Epithelial cell of prostate (primary cell): ENCODE measurements at regions not wholly inside any gene's neighbourhood (a gene's known extent, or its start where the extent isn't known, plus 50 kb on each side); places are given as distances from the start of the nearest gene placed in this dataset.

Source experiments
- DNase-seq: peaks from one replicate; pipeline ENCODE4 v3.0.0-alpha.2; 2011; ENCODE audit warnings: low read depth, low spot score
- H3K27ac ChIP-seq: fragments of 450-650 bp; 2 replicates; pipeline ENCODE4 v1.5.1; 2017; ENCODE audit warnings: mild to moderate bottlenecking

GRCh38 chr4:27888505-27888904, 1027.9 kb downstream of the STIM2 start:
- no peak overlapping the region for H3K27ac ChIP-seq
- DNase-seq = no peak

- H3K27ac ChIP-seq = no peak overlapping the region
- DNase-seq = no peak
Observed at GRCh38 chr4:27894951-27895350, 1034.3 kb downstream of the STIM2 start.

GRCh38 chr4:27908356-27908755, 1047.7 kb downstream of the STIM2 start:
- no peak overlapping the region for H3K27ac ChIP-seq
- DNase-seq = no peak

DNA sequence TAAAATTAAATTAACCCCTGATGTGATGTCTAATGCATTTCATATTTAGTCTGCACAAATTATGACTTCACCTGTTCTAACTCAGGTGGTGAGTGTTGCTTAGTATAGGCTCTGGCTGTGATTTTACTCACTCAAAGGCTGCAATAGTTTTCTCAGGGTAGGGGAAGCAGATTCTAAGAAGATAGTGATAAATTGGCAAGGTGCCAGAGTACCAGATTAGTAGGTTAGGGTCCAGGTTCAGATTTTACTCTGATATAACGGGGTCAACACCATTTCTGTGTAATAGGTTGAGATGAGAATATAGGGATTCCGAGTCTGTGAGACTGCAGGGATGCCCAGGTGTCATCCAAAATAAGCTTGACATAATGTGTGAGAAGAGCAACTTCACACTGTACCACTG, 1049.6 kb downstream of the STIM2 start:
- no peak overlapping the region for H3K27ac ChIP-seq
- DNase-seq = no peak

DNA sequence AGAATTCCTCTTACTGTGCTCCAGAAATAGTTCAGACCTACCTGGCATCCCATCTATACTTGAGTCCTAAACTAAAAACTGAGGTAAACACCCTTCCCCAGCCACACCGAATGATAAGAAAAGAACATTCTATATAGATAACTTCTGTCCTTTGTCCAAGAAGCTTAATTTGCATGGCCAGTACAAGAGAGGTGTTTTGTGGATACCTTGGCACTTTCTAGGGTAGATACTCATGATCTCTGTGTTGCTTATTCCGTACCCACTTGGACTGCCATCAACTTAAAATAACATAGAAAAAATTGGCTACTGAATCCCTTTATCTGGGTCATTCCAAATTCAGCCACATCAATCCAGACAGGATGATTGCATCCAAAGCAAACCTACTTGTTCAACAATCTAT, 1050.4 kb downstream of the STIM2 start:
- DNase-seq = no peak
- no peak overlapping the region for H3K27ac ChIP-seq

GRCh38 chr4:27913738-27914137, 1053.1 kb downstream of the STIM2 start:
- no peak for DNase-seq
- no peak overlapping the region for H3K27ac ChIP-seq

DNA sequence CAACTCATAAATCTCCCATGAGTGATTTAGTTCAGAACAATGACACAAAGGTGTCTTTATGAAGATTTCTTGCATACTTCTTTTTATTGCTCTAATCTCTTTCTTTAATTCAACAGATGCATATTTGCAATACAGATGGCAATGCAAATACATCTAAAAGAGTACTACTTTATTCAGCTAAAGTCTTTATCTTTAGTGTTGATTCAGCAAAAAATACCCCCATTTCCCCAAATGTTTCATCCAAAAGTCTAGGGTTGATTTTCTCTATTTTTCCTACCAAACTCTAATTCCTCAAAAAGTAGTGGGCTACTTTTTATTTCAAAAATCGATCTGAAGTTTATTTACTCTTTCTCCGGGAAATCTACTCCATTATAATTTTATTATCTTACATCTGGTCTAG, 1055.2 kb downstream of the STIM2 start:
- no peak overlapping the region for H3K27ac ChIP-seq
- no peak for DNase-seq

DNA sequence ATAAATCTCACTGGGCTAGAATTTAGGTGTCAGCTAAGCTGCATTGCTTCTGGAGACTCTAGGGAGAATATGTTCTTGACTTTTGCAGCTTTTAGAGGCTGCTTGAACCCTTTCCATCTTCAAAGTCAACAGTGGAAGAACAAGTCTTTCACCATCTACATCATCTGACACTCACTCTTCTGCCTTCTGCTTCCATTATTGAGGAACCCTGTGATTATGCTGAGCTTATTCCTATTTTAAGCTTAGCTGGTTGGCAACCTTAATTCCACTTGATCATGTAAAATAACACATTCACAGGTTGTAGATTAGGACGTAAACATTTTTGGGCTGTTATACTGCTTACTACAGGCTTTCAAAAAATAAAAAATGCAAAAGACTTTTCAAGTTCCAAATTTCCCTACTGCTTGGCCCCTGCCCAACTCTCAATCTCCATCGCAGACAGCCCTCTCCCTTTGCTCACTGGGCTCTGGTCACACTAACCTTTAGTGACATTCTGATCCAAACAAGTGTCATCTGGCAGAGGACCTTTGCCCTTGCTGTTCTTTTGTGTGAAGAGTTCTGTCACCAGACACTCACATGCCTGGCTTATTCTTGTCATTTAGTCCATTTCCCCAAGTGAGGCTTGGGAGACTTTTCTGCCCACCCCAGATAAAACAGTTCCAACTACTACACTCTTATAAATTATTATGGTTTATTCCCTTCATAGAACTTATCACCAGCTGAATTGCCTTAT, 1056.0 kb downstream of the STIM2 start:
- no peak for DNase-seq
- H3K27ac ChIP-seq = no peak overlapping the region

- DNase-seq = no peak
- H3K27ac ChIP-seq = no peak overlapping the region
Observed at GRCh38 chr4:27917381-27917780, 1056.7 kb downstream of the STIM2 start.

GRCh38 chr4:27921231-27921630, 1060.6 kb downstream of the STIM2 start:
- no peak for DNase-seq
- no peak overlapping the region for H3K27ac ChIP-seq

DNA sequence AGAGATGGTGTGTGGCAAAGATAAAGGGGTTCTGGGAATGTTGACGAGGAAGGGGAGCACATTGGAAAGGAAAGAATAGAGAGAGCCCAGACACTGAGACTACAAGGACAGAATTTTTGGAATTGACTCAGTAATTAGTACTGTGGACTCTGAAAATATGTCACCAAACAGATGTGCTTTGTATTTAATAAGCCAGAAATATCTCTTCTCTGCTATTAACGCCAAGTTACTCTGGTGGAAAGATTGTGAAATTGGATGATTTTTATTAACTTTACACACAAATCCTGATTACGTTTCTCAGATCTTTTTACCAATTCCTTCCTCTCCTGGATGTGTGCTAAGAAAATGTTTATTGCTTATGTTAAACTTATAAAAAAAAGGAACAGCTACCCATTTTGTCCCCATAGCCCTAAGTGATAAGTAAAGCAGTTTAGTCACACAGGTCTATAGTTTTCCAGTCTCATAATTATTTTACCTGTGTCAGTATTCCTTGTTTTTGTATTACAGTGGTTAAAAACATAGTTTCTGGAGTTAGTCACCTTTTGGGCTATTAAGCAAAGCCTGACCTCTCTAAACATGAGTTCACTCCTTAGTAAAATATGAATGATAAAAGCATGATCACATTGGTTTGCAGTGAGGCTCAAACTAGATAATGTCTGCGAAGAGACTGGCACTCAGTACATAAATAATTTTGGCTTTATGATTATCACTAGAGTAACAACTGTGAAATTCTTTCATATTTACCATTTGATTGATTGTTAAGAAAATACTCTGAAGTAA, 1068.3 kb downstream of the STIM2 start:
- no peak for DNase-seq
- no peak overlapping the region for H3K27ac ChIP-seq

DNA sequence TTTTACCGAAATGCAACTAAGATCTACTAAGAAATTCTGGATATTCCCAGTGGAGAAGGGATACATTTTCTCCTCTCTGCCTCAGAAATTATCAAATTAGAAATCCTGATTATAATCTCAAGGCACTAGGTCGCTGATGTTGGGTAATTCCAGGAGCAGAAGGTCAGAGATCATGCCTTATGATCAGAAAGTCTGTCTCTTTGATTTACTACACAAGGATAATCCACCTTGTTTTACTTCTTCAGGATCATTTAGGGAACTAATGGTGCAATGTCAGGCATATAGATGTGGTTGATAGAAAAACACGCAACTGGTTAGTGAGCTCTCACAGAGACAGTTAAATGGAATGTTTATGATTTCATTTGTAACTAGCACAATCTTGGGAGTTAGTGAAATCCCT, 1069.7 kb downstream of the STIM2 start:
- H3K27ac ChIP-seq = no peak overlapping the region
- DNase-seq = no peak

DNA sequence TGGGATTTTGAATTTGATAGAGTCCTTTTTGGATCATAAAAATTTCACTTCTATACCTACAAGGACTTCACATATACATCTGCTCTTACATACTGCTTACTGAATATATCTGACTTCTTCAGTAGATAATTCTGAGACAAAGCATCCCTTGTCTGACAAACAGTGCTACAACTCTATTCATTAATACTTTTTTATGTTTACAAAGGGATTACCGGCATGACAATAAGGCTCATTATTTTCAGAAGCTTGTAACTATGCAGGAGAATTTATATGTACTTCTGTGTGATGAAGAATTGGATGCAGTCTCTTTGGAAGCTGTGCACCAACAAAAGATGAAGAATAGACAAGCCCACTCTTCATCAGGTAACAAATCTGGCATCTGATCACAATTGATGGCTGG, 1070.3 kb downstream of the STIM2 start:
- DNase-seq = no peak
- no peak overlapping the region for H3K27ac ChIP-seq

GRCh38 chr4:27931584-27931983, 1070.9 kb downstream of the STIM2 start:
- DNase-seq = no peak
- H3K27ac ChIP-seq = no peak overlapping the region

GRCh38 chr4:27934871-27935270, 1074.2 kb downstream of the STIM2 start:
- no peak for DNase-seq
- no peak overlapping the region for H3K27ac ChIP-seq

DNA sequence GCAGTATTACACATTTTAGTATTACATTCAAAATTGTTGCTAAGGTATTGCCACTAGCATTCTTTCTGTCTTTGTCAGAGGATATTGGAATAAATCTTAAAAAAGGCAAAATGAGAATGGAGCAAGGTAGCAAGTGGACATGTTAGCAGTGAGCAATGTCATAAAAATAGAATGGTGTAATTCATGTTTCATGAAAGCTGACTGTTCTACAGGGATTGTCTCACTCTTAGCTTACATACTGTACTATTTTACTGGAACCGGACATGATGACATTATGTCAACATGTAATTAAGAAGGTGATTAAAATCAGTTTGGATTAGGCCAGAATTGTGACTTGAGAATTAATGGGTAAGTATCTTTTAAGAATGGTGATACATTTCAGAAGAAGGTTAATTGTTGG, 1086.2 kb downstream of the STIM2 start:
- no peak overlapping the region for H3K27ac ChIP-seq
- no peak for DNase-seq

DNA sequence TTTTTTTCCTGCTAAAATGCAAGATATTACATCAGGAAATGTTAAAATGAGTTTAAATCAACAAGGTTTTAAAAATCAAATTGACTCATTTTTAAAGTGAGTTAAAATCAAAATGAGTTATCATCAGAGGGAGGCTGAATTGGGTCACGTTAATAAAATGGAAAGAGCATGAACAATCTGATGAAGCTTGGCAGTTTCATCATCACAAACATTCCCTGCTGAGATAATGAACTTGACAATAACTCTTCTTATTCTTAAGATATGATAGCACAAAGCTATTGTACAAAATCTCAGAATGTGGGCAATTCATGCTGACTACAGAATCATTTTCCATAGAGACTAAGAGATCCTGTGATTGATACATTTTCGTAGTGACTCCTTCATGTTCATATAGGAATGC, 1086.7 kb downstream of the STIM2 start:
- DNase-seq = no peak
- H3K27ac ChIP-seq = no peak overlapping the region

GRCh38 chr4:27964095-27964494, 1103.5 kb downstream of the STIM2 start:
- no peak overlapping the region for H3K27ac ChIP-seq
- DNase-seq = no peak

DNA sequence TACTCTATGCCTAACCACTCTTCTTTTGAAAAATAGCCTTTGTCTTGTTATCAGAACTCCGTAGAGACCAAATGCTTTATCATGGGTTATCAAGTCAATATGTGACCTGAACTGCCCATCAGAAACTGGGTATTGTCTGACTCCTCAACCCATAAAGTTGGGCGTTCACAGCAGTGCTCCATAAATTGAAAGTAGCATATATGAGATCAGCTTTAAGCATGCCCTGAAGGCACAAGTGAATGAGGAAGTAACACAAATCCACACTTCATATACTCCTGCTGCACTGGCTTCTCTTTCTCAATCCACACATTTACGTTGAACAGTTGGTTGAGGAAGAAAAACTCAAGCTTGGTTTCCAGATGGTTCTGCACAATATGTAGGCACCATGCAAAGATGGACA, 1106.0 kb downstream of the STIM2 start:
- no peak overlapping the region for H3K27ac ChIP-seq

DNA sequence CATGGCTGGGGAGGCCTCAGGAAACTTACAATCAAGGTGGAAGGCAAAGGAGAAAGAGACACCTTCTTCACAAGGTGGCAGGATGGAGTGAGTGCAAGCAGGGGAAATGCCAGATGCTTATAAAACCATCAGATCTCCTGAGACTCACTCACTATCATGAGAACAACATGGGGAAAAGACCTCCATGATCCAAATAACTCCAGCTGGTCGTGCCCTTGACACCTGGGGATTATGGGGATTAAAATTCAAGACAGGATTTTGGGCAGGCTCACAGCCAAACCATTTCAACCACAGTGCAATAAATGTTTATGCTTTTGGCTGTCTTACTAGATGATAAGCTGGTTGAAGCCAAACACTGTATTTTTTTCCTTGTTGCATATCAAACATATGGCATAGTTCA, 1112.4 kb downstream of the STIM2 start:
- no peak for DNase-seq
- no peak overlapping the region for H3K27ac ChIP-seq

More for the DNA sequence above, 1106.0 kb downstream of the STIM2 start:
- DNase-seq = no peak

GRCh38 chr4:27973700-27974099, 1113.1 kb downstream of the STIM2 start:
- DNase-seq = no peak
- no peak overlapping the region for H3K27ac ChIP-seq

DNA sequence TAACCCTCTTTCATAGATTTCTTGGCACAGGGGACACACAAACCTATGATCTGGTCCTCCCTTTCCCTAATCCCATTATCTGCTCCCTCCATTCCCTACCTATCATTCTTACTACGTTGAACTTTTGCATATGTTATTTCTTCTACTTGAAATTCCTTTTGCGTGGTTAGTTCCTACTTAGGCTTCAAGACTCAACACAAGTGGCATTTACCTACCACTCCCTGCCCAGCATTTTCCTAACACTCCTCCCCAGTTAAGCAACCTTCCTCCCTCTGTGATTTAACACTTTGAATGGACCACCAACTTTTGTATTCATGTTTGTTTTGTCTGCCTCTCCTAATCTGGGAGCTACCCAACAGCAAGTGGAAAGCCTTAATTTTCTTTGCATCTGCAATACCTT, 1113.7 kb downstream of the STIM2 start:
- no peak for DNase-seq
- no peak overlapping the region for H3K27ac ChIP-seq
